H9 (cell line): ENCODE measurements at regions not wholly inside any gene's neighbourhood (a gene's known extent, or its start where the extent isn't known, plus 50 kb on each side); places are given as distances from the start of the nearest gene placed in this dataset.

Source experiments
- DNase-seq: peaks from one replicate; pipeline ENCODE4 v3.0.0-alpha.2; 2017
- H2AFZ ChIP-seq: one replicate; pipeline ENCODE4 v1.6.1; 2013; ENCODE audit warnings: mild to moderate bottlenecking, low read length, control low read depth, moderate library complexity
- H2AK5ac ChIP-seq: 2 replicates; pipeline ENCODE4 v1.6.1; 2013; ENCODE audit warnings: low read length, control low read depth, mixed read lengths; ENCODE audit not compliant: insufficient read length
- H2BK120ac ChIP-seq: one replicate; pipeline ENCODE4 v1.6.1; 2013; ENCODE audit warnings: low read depth, mild to moderate bottlenecking, low read length, control low read depth, inconsistent platforms; ENCODE audit not compliant: poor library complexity, severe bottlenecking
- H2BK12ac ChIP-seq: 2 replicates; pipeline ENCODE4 v1.6.1; 2013; ENCODE audit warnings: low read length, control low read depth, mixed read lengths, low read depth; ENCODE audit not compliant: insufficient read length
- H2BK15ac ChIP-seq: 2 replicates; pipeline ENCODE4 v1.6.1; 2013; ENCODE audit warnings: low read depth, low read length, control low read depth
- H2BK20ac ChIP-seq: one replicate; pipeline ENCODE4 v1.6.1; 2013; ENCODE audit warnings: low read depth, mild to moderate bottlenecking, low read length, control low read depth, inconsistent platforms; ENCODE audit not compliant: poor library complexity, severe bottlenecking
- H2BK5ac ChIP-seq: 2 replicates; pipeline ENCODE4 v1.6.1; 2013; ENCODE audit warnings: low read length, control low read depth, mixed read lengths; ENCODE audit not compliant: insufficient read length
- H3K14ac ChIP-seq: 2 replicates; pipeline ENCODE4 v1.6.1; 2013; ENCODE audit warnings: low read length, control low read depth; ENCODE audit not compliant: insufficient read depth
- H3K18ac ChIP-seq: 2 replicates; pipeline ENCODE4 v1.6.1; 2013; ENCODE audit warnings: low read depth, mild to moderate bottlenecking, mixed read lengths, low read length, control low read depth; ENCODE audit not compliant: insufficient read length
- H3K23ac ChIP-seq: 2 replicates; pipeline ENCODE4 v1.6.1; 2013; ENCODE audit warnings: low read length, control low read depth, mixed read lengths, low read depth; ENCODE audit not compliant: insufficient read length
- H3K23me2 ChIP-seq: 2 replicates; pipeline ENCODE4 v1.6.1; 2013; ENCODE audit warnings: low read depth, mild to moderate bottlenecking, mixed read lengths, low read length, control low read depth; ENCODE audit not compliant: insufficient read length, poor library complexity, severe bottlenecking
- H3K27ac ChIP-seq: 2 replicates; pipeline ENCODE4 v1.5.1; 2013; ENCODE audit warnings: low read length, control low read depth, mixed read lengths, low read depth; ENCODE audit not compliant: insufficient read length
- H3K27me3 ChIP-seq: 2 replicates; pipeline ENCODE4 v1.6.1; 2013; ENCODE audit warnings: low read length, control low read depth, inconsistent platforms; ENCODE audit not compliant: insufficient read depth
- H3K4ac ChIP-seq: 2 replicates; pipeline ENCODE4 v1.6.1; 2013; ENCODE audit warnings: low read depth, mild to moderate bottlenecking, control low read depth, inconsistent platforms, low read length, moderate library complexity
- H3K4me1 ChIP-seq: 2 replicates; pipeline ENCODE4 v1.6.1; 2013; ENCODE audit warnings: low read length, control low read depth, inconsistent platforms; ENCODE audit not compliant: insufficient read depth
- H3K4me2 ChIP-seq: 2 replicates; pipeline ENCODE4 v1.6.1; 2013; ENCODE audit warnings: low read length, control low read depth, mixed read lengths; ENCODE audit not compliant: insufficient read length, insufficient read depth
- H3K56ac ChIP-seq: 2 replicates; pipeline ENCODE4 v1.6.1; 2013; ENCODE audit warnings: low read depth, mild to moderate bottlenecking, mixed read lengths, low read length, control low read depth; ENCODE audit not compliant: insufficient read length
- H3K79me1 ChIP-seq: 2 replicates; pipeline ENCODE4 v1.6.1; 2013; ENCODE audit warnings: low read depth, mild to moderate bottlenecking, moderate library complexity, low read length, control low read depth, inconsistent platforms; ENCODE audit not compliant: insufficient read depth, poor library complexity, severe bottlenecking
- H3K79me2 ChIP-seq: 2 replicates; pipeline ENCODE4 v1.6.1; 2013; ENCODE audit warnings: low read length, control low read depth, inconsistent platforms; ENCODE audit not compliant: insufficient read depth
- H3K9ac ChIP-seq: 2 replicates; pipeline ENCODE4 v1.6.1; 2013; ENCODE audit warnings: low read length, control low read depth, mixed read lengths; ENCODE audit not compliant: insufficient read length; ENCODE audit errors: extremely low read depth
- H3K9me3 ChIP-seq: one replicate; pipeline ENCODE4 v1.6.1; 2013; ENCODE audit warnings: low read depth, low read length, inconsistent platforms; ENCODE audit not compliant: control insufficient read depth
- H3T11ph ChIP-seq: one replicate; pipeline ENCODE4 v1.6.1; 2013; ENCODE audit warnings: mild to moderate bottlenecking, low read length, control low read depth, inconsistent platforms
- H4K20me1 ChIP-seq: one replicate; pipeline ENCODE4 v1.6.1; 2013; ENCODE audit not compliant: control insufficient read depth, insufficient read length, insufficient read depth
- H4K5ac ChIP-seq: 2 replicates; pipeline ENCODE4 v1.6.1; 2013; ENCODE audit warnings: low read depth, mild to moderate bottlenecking, mixed read lengths, low read length, control low read depth; ENCODE audit not compliant: insufficient read length
- H4K8ac ChIP-seq: replicated peaks from 2 replicates; pipeline ENCODE4 v1.6.1; 2013; ENCODE audit warnings: low read length, control low read depth, mixed read lengths, low read depth; ENCODE audit not compliant: insufficient read length
- H4K91ac ChIP-seq: 2 replicates; pipeline ENCODE4 v1.6.1; 2013; ENCODE audit warnings: low read depth, mild to moderate bottlenecking, moderate library complexity, mixed read lengths, low read length, control low read depth; ENCODE audit not compliant: insufficient read length
- H3K27ac Mint-ChIP-seq, 3 experiments: 2 replicates in 2 of 3; 3 replicates in 1 of 3; pipeline ENCODE4 v1.8.0; 2020 to 2021; ENCODE audit warnings: mixed read lengths in 3 of 3, mild to moderate bottlenecking in 1 of 3, moderate library complexity in 1 of 3
- H3K27me3 Mint-ChIP-seq: 2 replicates; pipeline ENCODE4 v1.8.0; 2021; ENCODE audit warnings: low read depth, mild to moderate bottlenecking, moderate library complexity, mixed read lengths
- H3K36me3 Mint-ChIP-seq, 3 experiments: 2 replicates in 2 of 3; 3 replicates in 1 of 3; pipeline ENCODE4 v1.8.0; 2020 to 2021; ENCODE audit warnings: low read depth in 3 of 3, mixed read lengths in 3 of 3; ENCODE audit not compliant: insufficient read depth in 1 of 3
- H3K4me1 Mint-ChIP-seq, 2 experiments: 2 replicates each; pipeline ENCODE4 v1.8.0; 2020; ENCODE audit warnings: mixed read lengths in 2 of 2
- H3K4me3 Mint-ChIP-seq, 2 experiments: 2 replicates in 1 of 2; 3 replicates in 1 of 2; pipeline ENCODE4 v1.8.0; 2020 to 2021; ENCODE audit warnings: mild to moderate bottlenecking in 2 of 2, mixed read lengths in 2 of 2, moderate library complexity in 1 of 2
- H3K9me3 Mint-ChIP-seq, 2 experiments: 2 replicates in 1 of 2; 3 replicates in 1 of 2; pipeline ENCODE4 v1.8.0; 2020; ENCODE audit warnings: mild to moderate bottlenecking in 2 of 2, mixed read lengths in 2 of 2, moderate library complexity in 1 of 2
- CTCF ChIP-seq: fragments of 200-600 bp; sonication (generic); conservative IDR thresholded peaks from 3 replicates; pipeline ENCODE4 v1.8.0; 2021; ENCODE audit warnings: antibody characterized with exemption, mild to moderate bottlenecking
- WGBS: extraction: QIAGEN DNeasy Blood & Tissue Kit; methylation state at CpG from one replicate; pipeline ENCODE4 v1.1.7; 2013; ENCODE audit warnings: missing lambda C conversion rate, low lambda C conversion rate, mixed read lengths; ENCODE audit not compliant: insufficient read length; ENCODE audit errors: extremely low coverage; 5-methylcytosine and 5-hydroxymethylcytosine counted together

GRCh38 chr2:239857591-239857990 is 167.6 kb downstream of the NDUFA10 start:
- H4K8ac ChIP-seq: no peak overlapping the region
- no peak overlapping the region for H3K14ac ChIP-seq
- no peaks in the 10 kb centered on the region for H3K79me1 ChIP-seq
- H4K91ac ChIP-seq: no peak overlapping the region
- no peaks in the 10 kb centered on the region for H3K79me2 ChIP-seq
- H3K27ac Mint-ChIP-seq: no peak overlapping the region
- peaks cover 0 to 3% (median 3%) of the 10 kb centered on the region in 3 experiments; a peak in 3 of 7 replicates for H3K36me3 Mint-ChIP-seq
- no peak overlapping the region for H3K9ac ChIP-seq
- no peak overlapping the region for H3K4me2 ChIP-seq
- peaks cover 10 to 17% of the 10 kb centered on the region in 2 experiments; a peak in 4 of 5 replicates for H3K9me3 Mint-ChIP-seq
- H3T11ph ChIP-seq: no peak overlapping the region
- no peak for DNase-seq
- H2AFZ ChIP-seq: no peak overlapping the region
- H2BK20ac ChIP-seq: no peak overlapping the region
- H3K4me3 Mint-ChIP-seq: no peak overlapping the region
- no peak overlapping the region for H2BK5ac ChIP-seq
- H3K27me3 Mint-ChIP-seq: peaks cover 13% of the 10 kb centered on the region
- peaks cover 5% of the 10 kb centered on the region for H3K9me3 ChIP-seq
- H3K23me2 ChIP-seq: no peaks in the 10 kb centered on the region
- no peak overlapping the region for H2BK15ac ChIP-seq
- H3K18ac ChIP-seq: no peak overlapping the region
- WGBS: no CpG with 5 or more reads among the region's 1 CpG
- no peak overlapping the region for H3K23ac ChIP-seq
- no peak overlapping the region for H2BK120ac ChIP-seq
- H3K4me1 ChIP-seq: no peaks in the 10 kb centered on the region
- no peak overlapping the region for H2BK12ac ChIP-seq
- no peak overlapping the region for H3K4ac ChIP-seq
- H4K20me1 ChIP-seq: no peaks in the 10 kb centered on the region
- no peak overlapping the region for H3K56ac ChIP-seq
- peaks cover 2 to 4% of the 10 kb centered on the region in 2 experiments for H3K4me1 Mint-ChIP-seq
- H4K5ac ChIP-seq: no peak overlapping the region
- no peak for TF ChIP-seq CTCF
- H3K27ac ChIP-seq: no peak overlapping the region
- H2AK5ac ChIP-seq: no peak overlapping the region
- no peaks in the 10 kb centered on the region for H3K27me3 ChIP-seq
